A673 (cell line): ENCODE measurements at regions not wholly inside any gene's neighbourhood (a gene's known extent, or its start where the extent isn't known, plus 50 kb on each side); places are given as distances from the start of the nearest gene placed in this dataset.

Experiments
- BruUV-seq: library from RNA; stranded (reverse); fragments of 400-500 nt; replicated peaks from 2 replicates; lab custom pipeline; 2021; lab: Mats Ljungman, UMichigan
- CTCF ChIA-PET: fragments of 300-600 bp; sonication (Branson Sonifier 250); formaldehyde crosslinking; loops from one replicate; lab custom pipeline; 2022; ENCODE audit warnings: antibody characterized with exemption; lab: Charles Lee
- POLR2A ChIA-PET: fragments of 300-600 bp; sonication (Branson Sonifier 250); formaldehyde crosslinking; loops from one replicate; lab custom pipeline; 2022; ENCODE audit warnings: antibody characterized with exemption; ENCODE audit not compliant: low non-redundant PET; lab: Charles Lee
- DNase-seq: peaks from one replicate; pipeline ENCODE4 v3.0.0-alpha.2; 2015; ENCODE audit warnings: low spot score
- H3K27ac ChIP-seq: fragments of 200-600 bp; sonication (generic); 2 replicates; pipeline ENCODE4 v1.5.1; 2016; ENCODE audit warnings: mixed run types, low read depth, mild to moderate bottlenecking, mixed read lengths, antibody characterized with exemption, low read length; ENCODE audit not compliant: poor library complexity, severe bottlenecking
- H3K27me3 ChIP-seq: fragments of 200-600 bp; sonication (generic); replicated peaks from 2 replicates; pipeline ENCODE4 v1.6.1; 2017; ENCODE audit warnings: mixed run types, low read depth, mild to moderate bottlenecking, mixed read lengths, antibody characterized with exemption, low read length; ENCODE audit not compliant: insufficient read depth, poor library complexity
- H3K36me3 ChIP-seq: fragments of 200-600 bp; sonication (generic); 2 replicates; pipeline ENCODE4 v1.6.1; 2016; ENCODE audit warnings: mixed run types, mild to moderate bottlenecking, mixed read lengths, antibody characterized with exemption, low read length; ENCODE audit not compliant: insufficient read depth, poor library complexity, severe bottlenecking
- H3K4me1 ChIP-seq: fragments of 200-600 bp; sonication (generic); 2 replicates; pipeline ENCODE4 v1.6.1; 2017; ENCODE audit warnings: mixed run types, mild to moderate bottlenecking, mixed read lengths, antibody characterized with exemption, low read length; ENCODE audit not compliant: insufficient read depth, poor library complexity, severe bottlenecking
- H3K4me3 ChIP-seq: fragments of 200-600 bp; sonication (generic); 2 replicates; pipeline ENCODE4 v1.5.1; 2016; ENCODE audit warnings: low read depth, mixed run types, mild to moderate bottlenecking, mixed read lengths, low read length; ENCODE audit not compliant: poor library complexity, severe bottlenecking
- H3K9me3 ChIP-seq: fragments of 200-600 bp; sonication (generic); 2 replicates; pipeline ENCODE4 v1.6.1; 2016; ENCODE audit warnings: mixed run types, low read depth, mild to moderate bottlenecking, mixed read lengths, antibody characterized with exemption, low read length; ENCODE audit not compliant: poor library complexity, severe bottlenecking
- EZH2 ChIP-seq: fragments of 200-600 bp; sonication (generic); IDR thresholded peaks from 2 replicates; pipeline ENCODE4 v1.6.1; 2017; ENCODE audit warnings: borderline replicate concordance, low read depth, mild to moderate bottlenecking, mixed read lengths, antibody characterized with exemption, low read length; ENCODE audit not compliant: poor library complexity, severe bottlenecking
- intact Hi-C: fragments of 100-400 bp; cut with micrococcal nuclease; formaldehyde crosslinking; loops from one replicate; pipeline ENCODE4 v1.10.0; 2022; ENCODE audit not compliant: unreplicated experiment
- TF ChIP-seq, protein P1 (sequence below): fragments of 300-800, 200-600 bp; sonication (generic); conservative IDR thresholded peaks from 2 replicates; pipeline ENCODE4 v1.5.1; 2017; ENCODE audit warnings: low read depth, mild to moderate bottlenecking, antibody characterized with exemption, low read length, moderate library complexity, mixed read lengths

DNA sequence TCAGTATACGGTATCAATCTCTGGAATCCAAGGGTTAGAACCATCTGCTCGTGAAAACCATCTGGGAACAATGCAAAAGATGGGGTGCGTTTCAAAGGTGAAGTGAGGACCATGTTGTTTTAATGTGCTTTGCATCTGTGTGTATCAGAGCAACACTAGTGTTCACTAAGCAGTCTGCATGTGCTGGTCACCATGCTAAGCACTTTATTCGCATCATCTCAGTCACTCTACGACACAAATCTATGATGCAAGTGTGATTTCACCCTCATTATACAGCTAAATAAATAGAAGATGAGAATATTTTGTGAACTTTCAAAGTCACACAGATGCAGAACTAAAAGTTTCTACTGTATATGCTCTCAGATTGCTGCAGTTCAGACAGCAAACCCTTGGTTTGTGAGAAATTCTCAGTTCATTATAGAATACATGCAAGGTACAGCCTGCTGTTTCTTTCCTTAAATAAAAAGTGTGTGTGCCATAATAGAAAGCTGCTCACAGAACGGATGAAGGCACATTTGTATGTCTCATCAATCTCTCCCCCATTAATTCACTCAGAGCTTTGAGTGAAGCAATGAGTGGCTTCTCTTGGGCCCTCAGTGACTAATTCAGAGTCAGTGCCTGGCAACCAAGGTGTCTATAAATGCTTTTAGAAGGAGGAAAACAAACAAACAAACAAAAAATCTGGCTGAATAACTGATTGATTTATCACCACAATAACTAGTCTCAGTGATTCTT is 652.8 kb upstream of the SOX11 start:
- TF ChIP-seq, protein P1, sequence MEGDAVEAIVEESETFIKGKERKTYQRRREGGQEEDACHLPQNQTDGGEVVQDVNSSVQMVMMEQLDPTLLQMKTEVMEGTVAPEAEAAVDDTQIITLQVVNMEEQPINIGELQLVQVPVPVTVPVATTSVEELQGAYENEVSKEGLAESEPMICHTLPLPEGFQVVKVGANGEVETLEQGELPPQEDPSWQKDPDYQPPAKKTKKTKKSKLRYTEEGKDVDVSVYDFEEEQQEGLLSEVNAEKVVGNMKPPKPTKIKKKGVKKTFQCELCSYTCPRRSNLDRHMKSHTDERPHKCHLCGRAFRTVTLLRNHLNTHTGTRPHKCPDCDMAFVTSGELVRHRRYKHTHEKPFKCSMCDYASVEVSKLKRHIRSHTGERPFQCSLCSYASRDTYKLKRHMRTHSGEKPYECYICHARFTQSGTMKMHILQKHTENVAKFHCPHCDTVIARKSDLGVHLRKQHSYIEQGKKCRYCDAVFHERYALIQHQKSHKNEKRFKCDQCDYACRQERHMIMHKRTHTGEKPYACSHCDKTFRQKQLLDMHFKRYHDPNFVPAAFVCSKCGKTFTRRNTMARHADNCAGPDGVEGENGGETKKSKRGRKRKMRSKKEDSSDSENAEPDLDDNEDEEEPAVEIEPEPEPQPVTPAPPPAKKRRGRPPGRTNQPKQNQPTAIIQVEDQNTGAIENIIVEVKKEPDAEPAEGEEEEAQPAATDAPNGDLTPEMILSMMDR: no peak
- no peak for TF ChIP-seq EZH2
- H3K27ac ChIP-seq: no peak overlapping the region
- H3K36me3 ChIP-seq: no peaks in the 10 kb centered on the region
- BruUV-seq: no TSS peak
- intact Hi-C loops: no loop called here
- ChIA-PET POLR2A (no interaction called here), CTCF (no interaction called here)
- H3K27me3 ChIP-seq: no peaks in the 10 kb centered on the region
- no peaks in the 10 kb centered on the region for H3K4me1 ChIP-seq
- DNase-seq: no peak
- H3K4me3 ChIP-seq: no peak overlapping the region
- H3K9me3 ChIP-seq: no peaks in the 10 kb centered on the region

DNA sequence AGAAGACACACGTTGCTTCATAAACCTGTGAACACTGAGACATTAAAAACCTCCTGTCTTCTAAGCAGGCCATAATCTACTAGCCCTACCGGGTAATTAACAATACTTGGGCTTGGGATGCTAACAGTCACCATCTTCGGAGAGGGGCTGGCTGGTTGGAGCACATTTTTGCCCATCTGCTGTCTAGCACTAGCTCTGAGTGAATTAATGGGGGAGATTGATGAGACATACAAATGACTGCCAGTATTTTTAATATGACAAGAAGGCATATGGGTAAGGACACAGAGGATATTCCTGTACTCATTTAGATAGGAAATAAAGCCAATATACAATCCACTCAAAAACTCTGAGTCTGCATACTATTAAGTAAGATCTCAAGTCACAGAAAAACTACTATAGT is 651.6 kb upstream of the SOX11 start:
- Histone ChIP-seq H3K9me3 (no peaks in the 10 kb centered on the region), H3K27ac (no peak overlapping the region), H3K36me3 (no peaks in the 10 kb centered on the region), H3K4me1 (no peaks in the 10 kb centered on the region), H3K27me3 (no peaks in the 10 kb centered on the region), H3K4me3 (no peak overlapping the region)
- CTCF ChIA-PET: no interaction called here
- TF ChIP-seq EZH2: no peak
- TF ChIP-seq, protein P1: no peak
- POLR2A ChIA-PET: no interaction called here
- no peak for DNase-seq
- no TSS peak for BruUV-seq
- intact Hi-C loops: no loop called here

DNA sequence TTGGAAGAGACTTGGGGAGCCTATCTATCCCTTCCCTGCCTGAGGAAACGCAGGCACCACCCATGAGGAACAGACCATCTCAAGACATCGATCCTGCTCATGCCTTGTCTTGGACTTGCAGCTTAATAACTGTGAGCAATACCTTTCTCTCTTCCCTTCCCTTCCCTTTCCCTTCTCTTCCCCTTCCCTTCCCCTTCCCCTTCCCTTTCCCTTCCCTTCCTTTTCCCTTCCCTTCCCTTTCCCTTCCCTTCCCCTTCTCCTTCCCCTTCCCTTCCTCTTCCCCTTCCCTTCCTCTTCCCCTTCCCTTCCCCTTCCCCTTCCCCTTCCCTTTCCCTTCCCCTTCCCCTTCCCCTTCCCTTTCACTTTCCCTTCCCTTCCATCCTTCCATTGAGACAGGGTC is 650.7 kb upstream of the SOX11 start:
- no peak overlapping the region for H3K4me3 ChIP-seq
- no peaks in the 10 kb centered on the region for H3K27me3 ChIP-seq
- TF ChIP-seq EZH2: no peak
- TF ChIP-seq, protein P1: no peak
- ChIA-PET POLR2A (interaction anchor here (0.6 kb wide), 1 partner anchor 113 kb away, joined by 8 read pairs; no protein-coding TSS in a partner anchor), CTCF (no interaction called here)
- H3K36me3 ChIP-seq: no peaks in the 10 kb centered on the region
- no TSS peak for BruUV-seq
- no peak for DNase-seq
- H3K4me1 ChIP-seq: no peaks in the 10 kb centered on the region
- intact Hi-C loops: no loop called here
- H3K27ac ChIP-seq: no peak overlapping the region
- H3K9me3 ChIP-seq: no peaks in the 10 kb centered on the region
